ENCODE measurements at regions not wholly inside any gene's neighbourhood (a gene's known extent, or its start where the extent isn't known, plus 50 kb on each side); places are given as distances from the start of the nearest gene placed in this dataset.
"Not testable (repeated sequence)": the region's sequence is repeated elsewhere in the genome, so short reads cannot be mapped to it uniquely, and the experiment has no call there.

DNA sequence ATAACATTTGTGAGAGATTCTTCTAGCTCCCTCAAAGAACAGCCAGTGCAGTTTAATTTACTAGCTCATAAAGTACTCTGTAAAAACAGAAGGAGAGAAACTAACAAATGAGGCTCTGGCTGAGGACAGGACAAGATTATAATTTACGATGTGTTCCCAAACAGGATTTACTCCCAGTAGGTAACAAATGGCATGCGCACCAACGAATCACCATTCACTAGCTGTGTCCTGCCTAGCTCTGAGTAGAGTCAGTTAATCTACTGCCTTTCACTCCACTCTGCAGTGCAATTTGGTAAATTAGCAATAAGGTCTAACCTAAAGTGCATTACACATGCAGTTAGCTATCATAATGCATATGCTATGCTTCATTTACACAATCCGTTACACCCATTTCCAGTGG, 497.4 kb upstream of the CCNG1 start:
- Histone ChIP-seq H3K36me3 (ENCODE audit: control insufficient read depth, insufficient read depth, low read length) (no peaks in the 10 kb centered on the region), H3K4me3 (ENCODE audit: low read depth, low read length) (no peak overlapping the region), H3K4me1 (ENCODE audit: control insufficient read depth, insufficient read depth, low read length) (peaks cover 3% of the 10 kb centered on the region; the same call in 1 of the 2 replicates), H3K9me3 (ENCODE audit: control insufficient read depth, insufficient read depth, low read depth, low read length) (no peaks in the 10 kb centered on the region), H3K27ac (ENCODE audit: low read depth, low read length) (no peak overlapping the region), H3K27me3 (ENCODE audit: control insufficient read depth, insufficient read depth, low read length) (no peaks in the 10 kb centered on the region), H3K9ac (ENCODE audit: low read length) (no peak overlapping the region)

DNA sequence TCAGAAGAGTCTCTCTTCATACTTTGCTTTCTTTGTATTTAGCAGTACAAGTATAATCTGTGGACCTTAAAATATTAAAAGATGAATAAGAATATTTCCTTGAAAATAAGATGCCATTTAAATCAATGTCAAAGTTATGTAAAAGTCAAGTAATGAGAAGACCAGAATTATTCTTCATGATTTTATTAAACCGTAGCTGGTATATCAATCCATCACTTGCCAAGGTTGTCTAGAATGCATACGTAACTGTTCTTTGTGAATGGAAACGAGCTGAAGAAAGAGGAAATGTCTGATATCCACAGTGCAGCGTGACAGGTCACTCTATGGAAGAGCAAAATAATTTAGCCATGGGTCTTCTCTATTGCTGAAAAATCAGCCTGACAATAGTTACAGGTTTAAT, 488.7 kb upstream of the CCNG1 start:
- H3K27me3 ChIP-seq (ENCODE audit: control insufficient read depth, insufficient read depth, low read length), result no peaks in the 10 kb centered on the region
- H3K27ac ChIP-seq (ENCODE audit: low read depth, low read length), result no peak overlapping the region

DNA sequence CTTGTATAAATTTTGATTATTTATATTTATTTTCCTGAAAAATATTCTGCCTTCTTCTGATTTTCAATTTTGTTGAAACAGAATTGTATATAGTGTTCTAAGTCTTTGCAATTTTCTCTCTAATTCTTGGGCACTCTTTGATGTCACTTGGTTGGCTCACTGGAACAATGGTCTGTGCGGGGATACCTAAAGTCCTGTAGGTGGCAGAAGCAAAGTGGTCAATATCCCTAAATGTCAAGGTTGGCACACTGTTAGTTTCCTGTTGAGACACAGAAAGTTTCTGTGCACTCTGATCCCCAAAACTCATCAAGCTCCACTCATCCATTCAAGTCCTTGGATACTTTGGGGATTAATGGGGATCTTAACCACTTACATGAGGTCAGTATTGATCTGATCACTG, 480.8 kb upstream of the CCNG1 start:
- Histone ChIP-seq H3K27me3 (ENCODE audit: control insufficient read depth, insufficient read depth, low read length) (no peaks in the 10 kb centered on the region), H3K4me1 (ENCODE audit: control insufficient read depth, insufficient read depth, low read length) (no peaks in the 10 kb centered on the region; the same call in 1 of the 2 replicates), H3K9ac (ENCODE audit: low read length) (no peak overlapping the region), H3K9me3 (ENCODE audit: control insufficient read depth, insufficient read depth, low read depth, low read length) (no peaks in the 10 kb centered on the region), H3K27ac (ENCODE audit: low read depth, low read length) (no peak overlapping the region), H3K36me3 (ENCODE audit: control insufficient read depth, insufficient read depth, low read length) (no peaks in the 10 kb centered on the region), H3K4me3 (ENCODE audit: low read depth, low read length) (no peak overlapping the region)

More for the DNA sequence above, 488.7 kb upstream of the CCNG1 start:
- no peak overlapping the region for H3K4me3 ChIP-seq (ENCODE audit: low read depth, low read length)
- H3K36me3 ChIP-seq (ENCODE audit: control insufficient read depth, insufficient read depth, low read length), result no peaks in the 10 kb centered on the region
- H3K4me1 ChIP-seq (ENCODE audit: control insufficient read depth, insufficient read depth, low read length), result no peaks in the 10 kb centered on the region
- no peak overlapping the region for H3K9ac ChIP-seq (ENCODE audit: low read length)
- no peaks in the 10 kb centered on the region for H3K9me3 ChIP-seq (ENCODE audit: control insufficient read depth, insufficient read depth, low read depth, low read length)

DNA sequence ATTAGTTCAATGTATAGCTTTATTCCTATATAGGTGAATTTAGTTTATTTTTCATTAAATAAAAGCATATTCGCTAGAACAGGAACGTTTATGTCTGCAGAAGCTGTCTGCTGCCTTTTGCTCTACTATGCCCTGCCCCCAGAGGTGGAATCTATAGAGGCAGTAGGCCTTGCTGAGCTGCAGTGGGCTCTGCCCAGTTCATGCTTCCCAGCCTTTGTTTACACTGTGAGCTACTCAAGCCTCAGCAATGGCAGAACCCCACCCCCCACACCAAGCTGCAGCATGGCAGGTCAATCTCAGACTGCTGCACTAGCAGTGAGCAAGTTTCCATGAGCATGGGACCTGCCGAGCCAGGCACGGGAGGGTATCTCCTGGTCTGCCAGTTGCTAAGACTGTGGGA, 473.3 kb upstream of the CCNG1 start:
- not testable (repeated sequence) for H3K36me3 ChIP-seq (ENCODE audit: control insufficient read depth, insufficient read depth, low read length); H3K27me3 ChIP-seq (ENCODE audit: control insufficient read depth, insufficient read depth, low read length); H3K4me1 ChIP-seq (ENCODE audit: control insufficient read depth, insufficient read depth, low read length); H3K9me3 ChIP-seq (ENCODE audit: control insufficient read depth, insufficient read depth, low read depth, low read length); H3K9ac ChIP-seq (ENCODE audit: low read length); H3K27ac ChIP-seq (ENCODE audit: low read depth, low read length); H3K4me3 ChIP-seq (ENCODE audit: low read depth, low read length)

DNA sequence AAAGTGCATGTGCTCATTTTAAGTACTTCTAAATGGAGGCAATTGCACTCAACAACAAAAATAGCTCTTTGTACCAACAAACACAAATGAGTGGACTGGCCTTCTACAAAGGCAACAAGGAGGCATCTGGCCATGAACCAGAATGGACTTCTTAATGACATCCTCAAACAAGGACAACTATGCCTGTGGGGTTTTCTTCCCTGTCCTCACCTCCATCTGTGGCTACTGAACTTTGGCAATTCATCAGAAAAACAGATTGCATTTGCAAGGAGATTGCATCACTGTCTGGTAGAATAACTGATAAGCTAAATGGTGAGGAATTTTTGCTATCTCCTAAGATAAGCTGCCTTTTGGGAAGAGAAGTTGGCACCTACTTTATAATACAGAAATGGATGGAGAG, 447.3 kb upstream of the CCNG1 start:
- H3K9me3 ChIP-seq (ENCODE audit: control insufficient read depth, insufficient read depth, low read depth, low read length), result no peaks in the 10 kb centered on the region
- no peak overlapping the region for H3K27ac ChIP-seq (ENCODE audit: low read depth, low read length)
- no peaks in the 10 kb centered on the region for H3K36me3 ChIP-seq (ENCODE audit: control insufficient read depth, insufficient read depth, low read length)
- H3K4me1 ChIP-seq (ENCODE audit: control insufficient read depth, insufficient read depth, low read length), result no peaks in the 10 kb centered on the region
- H3K27me3 ChIP-seq (ENCODE audit: control insufficient read depth, insufficient read depth, low read length), result no peaks in the 10 kb centered on the region
- H3K4me3 ChIP-seq (ENCODE audit: low read depth, low read length), result no peak overlapping the region
- H3K9ac ChIP-seq (ENCODE audit: low read length), result no peak overlapping the region

DNA sequence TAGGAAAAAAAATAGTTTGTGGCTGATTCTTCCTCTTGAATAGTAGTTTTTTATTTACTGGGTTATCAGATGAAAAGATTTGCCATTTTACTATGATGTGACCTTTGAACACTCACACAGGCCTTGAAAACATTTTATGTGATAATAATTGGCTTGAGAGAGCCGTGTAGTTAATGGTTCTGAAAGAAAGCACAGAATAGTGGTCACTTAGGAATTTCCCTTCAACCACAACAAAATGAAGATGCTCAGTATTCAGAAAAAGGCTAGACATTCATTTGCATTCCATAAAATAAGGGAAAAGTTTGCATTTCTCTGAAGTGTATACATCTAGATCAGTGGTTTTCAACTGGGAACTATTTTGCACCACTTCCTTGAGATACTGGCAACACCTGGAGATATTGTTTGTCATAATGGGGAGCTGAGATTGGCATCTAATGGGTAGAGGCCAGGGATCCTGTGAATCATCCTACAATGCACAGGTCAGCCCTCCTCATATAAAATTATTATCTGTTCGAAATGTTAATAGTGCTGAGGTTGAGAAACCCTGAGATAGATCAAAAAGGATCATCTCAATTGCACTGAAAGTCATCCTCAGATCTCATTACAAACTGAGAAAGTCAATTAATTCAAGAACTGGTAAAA, 446.4 kb upstream of the CCNG1 start:
- Histone ChIP-seq H3K27me3 (ENCODE audit: control insufficient read depth, insufficient read depth, low read length) (no peaks in the 10 kb centered on the region), H3K4me1 (ENCODE audit: control insufficient read depth, insufficient read depth, low read length) (no peaks in the 10 kb centered on the region), H3K9ac (ENCODE audit: low read length) (no peak overlapping the region), H3K27ac (ENCODE audit: low read depth, low read length) (peak overlapping the region; percentile 41; the same call in 1 of the 2 replicates), H3K36me3 (ENCODE audit: control insufficient read depth, insufficient read depth, low read length) (no peaks in the 10 kb centered on the region), H3K9me3 (ENCODE audit: control insufficient read depth, insufficient read depth, low read depth, low read length) (no peaks in the 10 kb centered on the region), H3K4me3 (ENCODE audit: low read depth, low read length) (no peak overlapping the region)

DNA sequence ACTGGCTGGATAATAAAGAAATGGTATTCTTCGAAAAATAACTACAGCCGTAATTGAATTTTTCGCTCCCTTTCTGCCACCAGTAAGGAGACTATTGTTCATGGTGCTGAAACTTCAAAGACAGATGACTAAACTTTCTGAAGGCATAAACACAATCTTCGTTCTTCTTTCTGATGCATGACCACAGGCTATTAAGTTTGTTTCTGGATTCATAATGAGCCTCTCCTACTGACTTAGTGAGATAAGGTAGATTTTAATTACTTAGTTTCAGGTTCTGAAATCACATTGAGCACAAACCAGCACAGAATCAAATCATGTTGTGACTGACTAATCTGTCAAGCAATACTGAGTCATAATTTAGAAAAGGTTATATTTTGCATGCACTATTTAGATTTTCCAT, 441.8 kb upstream of the CCNG1 start:
- no peaks in the 10 kb centered on the region for H3K36me3 ChIP-seq (ENCODE audit: control insufficient read depth, insufficient read depth, low read length)
- no peak overlapping the region for H3K9ac ChIP-seq (ENCODE audit: low read length)
- no peak overlapping the region for H3K27ac ChIP-seq (ENCODE audit: low read depth, low read length)
- H3K9me3 ChIP-seq (ENCODE audit: control insufficient read depth, insufficient read depth, low read depth, low read length), result no peaks in the 10 kb centered on the region
- H3K4me3 ChIP-seq (ENCODE audit: low read depth, low read length), result no peak overlapping the region
- no peaks in the 10 kb centered on the region for H3K27me3 ChIP-seq (ENCODE audit: control insufficient read depth, insufficient read depth, low read length)
- H3K4me1 ChIP-seq (ENCODE audit: control insufficient read depth, insufficient read depth, low read length), result no peaks in the 10 kb centered on the region

DNA sequence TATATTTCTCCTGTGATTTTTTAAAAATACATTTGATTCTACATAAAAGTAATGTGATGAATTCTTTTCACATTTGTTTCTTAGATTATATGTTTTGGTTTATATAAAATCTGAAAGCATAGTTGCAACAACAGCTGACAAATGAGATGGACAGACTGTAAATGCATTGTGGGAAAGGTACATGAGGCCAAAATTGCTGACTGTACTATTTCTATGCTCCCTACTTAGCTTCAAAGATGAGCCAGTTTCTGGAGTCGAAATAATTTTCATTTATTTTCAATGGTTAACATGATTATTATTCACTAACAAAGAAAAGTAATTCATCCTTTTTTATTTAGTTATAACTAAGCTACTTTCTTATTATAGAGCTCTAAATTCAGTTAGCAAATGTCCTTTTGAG, 441.3 kb upstream of the CCNG1 start:
- H3K4me3 ChIP-seq (ENCODE audit: low read depth, low read length), result no peak overlapping the region
- H3K36me3 ChIP-seq (ENCODE audit: control insufficient read depth, insufficient read depth, low read length), result no peaks in the 10 kb centered on the region
- H3K27ac ChIP-seq (ENCODE audit: low read depth, low read length), result no peak overlapping the region
- H3K4me1 ChIP-seq (ENCODE audit: control insufficient read depth, insufficient read depth, low read length), result no peaks in the 10 kb centered on the region
- no peaks in the 10 kb centered on the region for H3K27me3 ChIP-seq (ENCODE audit: control insufficient read depth, insufficient read depth, low read length)
- no peak overlapping the region for H3K9ac ChIP-seq (ENCODE audit: low read length)
- H3K9me3 ChIP-seq (ENCODE audit: control insufficient read depth, insufficient read depth, low read depth, low read length), result no peaks in the 10 kb centered on the region

DNA sequence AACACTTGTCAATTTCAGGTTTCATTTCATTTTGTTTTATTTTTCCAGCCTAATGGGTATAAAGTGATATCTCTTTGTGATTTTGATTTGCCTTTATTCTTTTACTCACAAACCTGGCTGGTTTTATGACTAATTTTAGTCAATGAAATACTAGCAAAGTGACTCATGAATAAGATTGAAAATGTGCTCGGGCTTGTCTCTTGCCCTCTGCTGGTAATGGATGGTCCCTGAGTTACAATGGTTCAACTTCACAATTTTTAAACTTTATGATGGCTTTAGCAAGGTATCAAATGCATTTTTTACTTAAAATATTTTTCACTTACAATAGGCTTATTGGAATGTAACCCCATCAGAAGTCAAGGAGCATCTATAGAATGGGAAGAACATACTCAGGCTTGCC, 431.4 kb upstream of the CCNG1 start:
- Histone ChIP-seq H3K36me3 (ENCODE audit: control insufficient read depth, insufficient read depth, low read length) (no peaks in the 10 kb centered on the region), H3K9me3 (ENCODE audit: control insufficient read depth, insufficient read depth, low read depth, low read length) (no peaks in the 10 kb centered on the region), H3K27me3 (ENCODE audit: control insufficient read depth, insufficient read depth, low read length) (no peaks in the 10 kb centered on the region)

DNA sequence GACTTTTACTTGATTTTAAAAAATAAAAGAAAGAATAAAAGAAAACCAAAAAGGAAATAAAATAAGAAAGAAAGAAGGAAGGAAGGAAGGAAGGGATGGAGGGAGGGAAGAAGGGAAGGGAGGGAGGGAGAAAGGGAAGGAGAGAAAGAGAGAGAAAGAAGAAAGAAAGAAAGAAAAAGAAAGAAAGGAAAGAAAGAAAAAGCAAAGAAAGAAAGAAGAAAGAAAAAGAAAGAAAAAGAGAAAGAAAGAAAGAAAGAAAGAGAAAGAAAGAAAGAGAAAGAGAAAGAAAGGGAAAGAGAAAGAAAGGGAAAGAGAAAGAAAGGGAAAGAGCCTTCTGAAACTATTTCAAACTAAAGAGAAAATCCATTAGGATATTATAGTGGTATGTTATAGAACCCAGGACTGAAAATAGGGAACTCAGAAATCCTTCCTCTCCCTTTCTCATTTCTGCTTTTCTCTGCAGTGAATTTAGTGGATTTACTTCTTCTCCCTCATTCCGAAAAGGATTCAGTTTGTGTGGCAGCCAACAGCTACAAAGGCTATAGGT, 414.7 kb upstream of the CCNG1 start:
- H3K4me1 ChIP-seq (ENCODE audit: control insufficient read depth, insufficient read depth, low read length), result no peaks in the 10 kb centered on the region
- no peak overlapping the region for H3K9ac ChIP-seq (ENCODE audit: low read length)
- no peaks in the 10 kb centered on the region for H3K27me3 ChIP-seq (ENCODE audit: control insufficient read depth, insufficient read depth, low read length)
- H3K36me3 ChIP-seq (ENCODE audit: control insufficient read depth, insufficient read depth, low read length), result no peaks in the 10 kb centered on the region
- no peak overlapping the region for H3K27ac ChIP-seq (ENCODE audit: low read depth, low read length)
- H3K4me3 ChIP-seq (ENCODE audit: low read depth, low read length), result no peak overlapping the region
- H3K9me3 ChIP-seq (ENCODE audit: control insufficient read depth, insufficient read depth, low read depth, low read length), result no peaks in the 10 kb centered on the region

More for the DNA sequence above, 431.4 kb upstream of the CCNG1 start:
- Histone ChIP-seq H3K27ac (ENCODE audit: low read depth, low read length) (no peak overlapping the region), H3K4me1 (ENCODE audit: control insufficient read depth, insufficient read depth, low read length) (no peaks in the 10 kb centered on the region), H3K4me3 (ENCODE audit: low read depth, low read length) (no peak overlapping the region), H3K9ac (ENCODE audit: low read length) (no peak overlapping the region)

DNA sequence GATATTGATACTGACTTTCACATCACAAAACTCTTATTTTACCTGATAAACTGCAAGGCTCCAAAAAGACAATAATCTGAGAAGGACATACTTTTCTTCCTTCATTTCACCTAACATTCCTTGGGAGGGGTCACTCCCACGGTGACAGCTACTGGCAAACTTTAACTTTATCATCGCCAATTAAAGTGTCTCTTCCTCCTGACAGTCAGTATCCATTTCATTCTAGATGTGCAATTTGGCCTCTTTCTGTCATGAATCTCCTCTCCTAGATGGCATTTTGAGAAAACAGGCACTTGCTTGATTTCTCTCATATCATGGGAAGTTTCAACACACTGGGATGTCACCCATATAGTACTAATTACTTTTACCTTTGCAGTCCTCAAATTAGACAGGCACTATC, 413.5 kb upstream of the CCNG1 start:
- Histone ChIP-seq H3K9ac (ENCODE audit: low read length) (no peak overlapping the region), H3K4me3 (ENCODE audit: low read depth, low read length) (no peak overlapping the region), H3K36me3 (ENCODE audit: control insufficient read depth, insufficient read depth, low read length) (no peaks in the 10 kb centered on the region), H3K9me3 (ENCODE audit: control insufficient read depth, insufficient read depth, low read depth, low read length) (no peaks in the 10 kb centered on the region), H3K27me3 (ENCODE audit: control insufficient read depth, insufficient read depth, low read length) (no peaks in the 10 kb centered on the region), H3K4me1 (ENCODE audit: control insufficient read depth, insufficient read depth, low read length) (no peaks in the 10 kb centered on the region), H3K27ac (ENCODE audit: low read depth, low read length) (no peak overlapping the region)

Data from HUES6 (cell line).